Mammary epithelial cell (primary cell): ENCODE measurements at regions not wholly inside any gene's neighbourhood (a gene's known extent, or its start where the extent isn't known, plus 50 kb on each side); places are given as distances from the start of the nearest gene placed in this dataset.

Source experiments
- EZH2 ChIP-seq: IDR thresholded peaks from 2 replicates; pipeline ENCODE4 v1.6.1; 2012; ENCODE audit warnings: low read length, inconsistent platforms, borderline replicate concordance
- TF ChIP-seq, protein P1 (sequence below), 2 donors: IDR thresholded peaks in 1 of 2; conservative IDR thresholded peaks in 1 of 2; 2 replicates each; pipeline ENCODE4 v1.5.1; 2011 to 2012; ENCODE audit warnings: inconsistent platforms in 2 of 2, low read length in 2 of 2, mild to moderate bottlenecking in 2 of 2, control low read depth in 1 of 2, low read depth in 1 of 2; ENCODE audit not compliant: insufficient read depth in 1 of 2; ENCODE audit errors: extremely low read depth in 1 of 2

DNA sequence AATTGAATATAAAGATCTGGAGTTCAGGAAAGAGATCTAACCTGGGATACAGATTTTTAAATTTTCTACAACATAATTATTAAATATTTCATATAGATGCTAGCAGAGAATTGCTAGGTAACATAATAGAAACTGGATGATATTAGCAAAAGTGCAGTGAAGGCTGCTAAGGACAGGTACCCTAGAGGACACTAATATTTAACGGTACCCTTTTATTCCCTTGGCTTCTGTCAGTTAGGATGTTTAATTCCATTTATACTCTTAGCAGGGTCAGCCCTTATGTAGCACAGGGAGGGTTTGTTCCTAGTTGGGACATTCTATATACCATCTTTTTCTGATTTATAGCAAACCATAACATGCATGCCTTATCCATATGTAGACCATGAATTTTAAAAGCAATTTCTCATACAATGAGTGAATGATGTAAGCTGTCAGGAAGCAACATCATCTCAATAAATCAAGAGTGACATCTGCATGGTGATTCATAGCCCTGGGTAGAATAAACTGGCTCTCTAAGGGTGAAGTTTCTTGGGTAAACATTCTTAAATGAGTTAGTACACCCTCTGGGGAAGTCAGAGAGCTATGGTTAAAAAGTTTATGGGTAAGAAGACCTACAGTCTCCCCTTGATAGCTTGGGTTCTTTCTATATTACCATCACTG, 404.4 kb upstream of the MGAT4C start:
- TF ChIP-seq, protein P1, sequence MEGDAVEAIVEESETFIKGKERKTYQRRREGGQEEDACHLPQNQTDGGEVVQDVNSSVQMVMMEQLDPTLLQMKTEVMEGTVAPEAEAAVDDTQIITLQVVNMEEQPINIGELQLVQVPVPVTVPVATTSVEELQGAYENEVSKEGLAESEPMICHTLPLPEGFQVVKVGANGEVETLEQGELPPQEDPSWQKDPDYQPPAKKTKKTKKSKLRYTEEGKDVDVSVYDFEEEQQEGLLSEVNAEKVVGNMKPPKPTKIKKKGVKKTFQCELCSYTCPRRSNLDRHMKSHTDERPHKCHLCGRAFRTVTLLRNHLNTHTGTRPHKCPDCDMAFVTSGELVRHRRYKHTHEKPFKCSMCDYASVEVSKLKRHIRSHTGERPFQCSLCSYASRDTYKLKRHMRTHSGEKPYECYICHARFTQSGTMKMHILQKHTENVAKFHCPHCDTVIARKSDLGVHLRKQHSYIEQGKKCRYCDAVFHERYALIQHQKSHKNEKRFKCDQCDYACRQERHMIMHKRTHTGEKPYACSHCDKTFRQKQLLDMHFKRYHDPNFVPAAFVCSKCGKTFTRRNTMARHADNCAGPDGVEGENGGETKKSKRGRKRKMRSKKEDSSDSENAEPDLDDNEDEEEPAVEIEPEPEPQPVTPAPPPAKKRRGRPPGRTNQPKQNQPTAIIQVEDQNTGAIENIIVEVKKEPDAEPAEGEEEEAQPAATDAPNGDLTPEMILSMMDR (conservative IDR thresholded peaks at IDR 0.05 in 1 of 2, IDR thresholded peaks at IDR 0.05 in 1 of 2; ENCODE audit: extremely low read depth in 1 of 2, insufficient read depth in 1 of 2, low read depth in 1 of 2, low read length in 2 of 2), result no peak
- TF ChIP-seq EZH2, result no peak
